CD4-positive, alpha-beta T cell treated with Interleukin-17A for 4 hours (primary cell): ENCODE measurements at regions not wholly inside any gene's neighbourhood (a gene's known extent, or its start where the extent isn't known, plus 50 kb on each side); places are given as distances from the start of the nearest gene placed in this dataset.
"Not testable (repeated sequence)": the region's sequence is repeated elsewhere in the genome, so short reads cannot be mapped to it uniquely, and the experiment has no call there.

Source experiments
- DNase-seq: peaks from one replicate; pipeline ENCODE4 v3.0.0-alpha.2; 2020; ENCODE audit warnings: mixed read lengths

GRCh38 chr2:64799592-64800252 is 146.0 kb upstream of the SERTAD2 start:
- no peak for DNase-seq

DNA sequence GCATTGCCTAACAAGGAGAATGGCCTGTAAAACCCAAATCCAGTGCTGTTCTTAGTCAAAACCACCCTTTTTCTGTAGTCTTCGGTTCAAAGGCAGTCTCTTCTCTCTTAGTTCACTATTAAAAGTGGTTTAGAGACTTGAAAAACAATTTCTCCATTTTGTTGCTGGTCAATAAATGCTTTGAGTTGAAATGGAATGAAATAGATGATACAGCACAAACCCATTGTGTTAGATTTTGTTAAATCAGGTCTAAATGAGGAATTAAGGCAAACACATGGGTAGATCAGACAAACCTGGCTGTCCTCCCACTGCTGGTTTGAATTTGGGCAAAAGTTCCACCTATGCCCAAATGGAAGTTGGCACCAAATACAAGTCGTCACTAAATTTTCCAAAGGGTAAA is 150.1 kb upstream of the SERTAD2 start:
- DNase-seq, result no peak

DNA sequence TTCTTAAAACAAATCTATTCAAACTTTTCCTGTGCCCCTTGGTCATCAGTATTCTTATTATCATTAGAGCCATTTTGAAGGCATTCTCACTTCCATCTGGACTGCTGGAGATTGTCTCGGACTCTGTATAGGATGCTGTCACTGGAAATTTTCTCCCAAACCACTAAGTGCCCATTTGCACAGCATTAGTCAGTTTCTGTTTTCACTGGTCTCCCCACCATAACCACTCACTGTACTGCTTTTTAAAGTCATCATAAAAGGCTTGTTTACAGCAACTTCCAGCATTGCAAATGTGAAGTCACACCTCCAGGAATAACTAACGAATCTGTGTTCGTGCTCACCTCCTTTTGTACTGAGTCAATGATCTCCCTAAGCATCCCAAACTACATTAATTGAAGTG is 150.9 kb upstream of the SERTAD2 start:
- no peak for DNase-seq

DNA sequence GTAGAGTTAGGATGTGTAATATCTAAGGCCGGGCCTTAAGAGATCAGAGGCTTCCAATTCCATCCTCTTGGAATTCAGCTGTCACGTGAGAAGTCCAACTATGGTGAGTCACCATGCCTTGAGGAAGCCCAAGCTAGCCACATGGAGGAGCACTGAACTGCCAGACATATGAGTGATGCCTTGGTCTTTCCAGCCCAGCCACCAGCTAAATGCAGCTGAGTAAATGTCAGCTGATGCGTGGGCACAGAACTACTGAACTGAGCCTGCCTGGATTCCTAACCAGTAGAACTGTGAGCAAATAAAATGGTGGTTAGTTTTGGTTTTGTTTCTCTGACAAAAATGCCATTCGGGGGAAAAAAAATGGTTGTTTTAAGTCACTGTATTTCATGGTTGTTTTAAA is 153.7 kb upstream of the SERTAD2 start:
- no peak for DNase-seq

DNA sequence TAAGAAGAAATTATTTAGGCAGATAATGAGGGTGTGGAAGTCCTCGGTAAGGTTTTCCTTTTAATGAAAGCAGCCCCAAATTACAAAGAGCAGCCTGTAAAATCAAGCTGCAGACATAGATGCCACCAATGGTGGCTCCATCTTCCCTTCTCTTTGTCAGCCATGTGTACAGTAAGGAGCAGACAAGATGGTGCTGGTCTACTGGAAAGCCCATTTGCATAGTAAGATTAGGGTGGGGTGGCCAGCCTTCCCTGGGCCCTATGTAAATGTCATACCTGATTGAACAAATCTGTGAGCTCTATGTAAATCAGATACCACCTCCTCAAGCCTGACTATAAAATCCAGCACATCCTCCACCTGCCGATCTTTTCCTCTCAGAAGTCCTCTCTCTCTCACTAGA is 154.4 kb upstream of the SERTAD2 start:
- no peak for DNase-seq

- DNase-seq, result no peak
Measured at GRCh38 chr2:64808754-64809153, 155.0 kb upstream of the SERTAD2 start.

DNA sequence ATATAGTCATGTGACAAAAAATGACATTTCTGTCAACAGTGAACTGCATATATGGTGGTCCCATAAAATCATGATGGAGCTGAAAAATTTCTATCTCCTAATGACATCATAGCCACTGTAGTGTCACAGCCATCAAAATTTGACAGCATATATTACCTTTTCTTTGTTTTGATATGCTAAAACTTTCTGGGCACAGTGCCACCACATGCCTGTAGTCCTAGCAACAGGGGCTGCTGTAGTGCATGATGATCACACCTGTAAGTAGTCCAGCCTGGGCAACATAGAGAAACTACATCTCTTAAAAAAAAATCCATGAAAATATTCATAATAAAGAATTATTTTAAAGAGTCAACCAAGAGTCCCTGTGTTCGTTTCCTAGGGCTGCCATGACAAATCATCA is 155.5 kb upstream of the SERTAD2 start:
- no peak for DNase-seq

GRCh38 chr2:64812285-64812684 is 158.6 kb upstream of the SERTAD2 start:
- no peak for DNase-seq

- no peak for DNase-seq
Measured at GRCh38 chr2:64814007-64814406, 160.3 kb upstream of the SERTAD2 start.

GRCh38 chr2:64816526-64816925 is 162.8 kb upstream of the SERTAD2 start:
- not testable (repeated sequence) for DNase-seq

GRCh38 chr2:64817453-64817852 is 163.7 kb upstream of the SERTAD2 start:
- DNase-seq, result no peak

GRCh38 chr2:64818664-64819060 is 164.9 kb upstream of the SERTAD2 start:
- no peak for DNase-seq

DNA sequence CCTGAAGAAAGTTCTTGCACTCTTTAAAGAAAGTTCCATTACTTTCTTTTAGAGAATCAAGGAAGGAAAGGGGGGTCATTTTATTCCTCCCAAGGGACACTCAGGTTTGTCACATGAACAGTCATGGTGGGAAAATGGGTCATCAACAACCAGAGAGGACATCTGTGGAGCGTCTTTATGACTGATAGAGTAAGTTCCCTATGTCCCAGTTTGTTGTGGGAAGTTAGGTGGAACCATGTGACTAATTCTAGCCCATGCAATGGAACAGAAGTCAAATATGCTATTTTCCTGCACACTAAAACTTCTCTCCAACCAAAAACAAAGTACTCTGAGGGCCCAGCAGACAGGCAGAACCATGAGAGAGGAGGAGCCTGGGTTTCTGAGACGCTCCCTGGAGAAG is 165.6 kb upstream of the SERTAD2 start:
- DNase-seq, result no peak

- peak; percentile 81 for DNase-seq
Measured at GRCh38 chr2:64819774-64820688, 166.3 kb upstream of the SERTAD2 start.

- no peak for DNase-seq
Measured at GRCh38 chr2:64820901-64821300, 167.2 kb upstream of the SERTAD2 start.

DNA sequence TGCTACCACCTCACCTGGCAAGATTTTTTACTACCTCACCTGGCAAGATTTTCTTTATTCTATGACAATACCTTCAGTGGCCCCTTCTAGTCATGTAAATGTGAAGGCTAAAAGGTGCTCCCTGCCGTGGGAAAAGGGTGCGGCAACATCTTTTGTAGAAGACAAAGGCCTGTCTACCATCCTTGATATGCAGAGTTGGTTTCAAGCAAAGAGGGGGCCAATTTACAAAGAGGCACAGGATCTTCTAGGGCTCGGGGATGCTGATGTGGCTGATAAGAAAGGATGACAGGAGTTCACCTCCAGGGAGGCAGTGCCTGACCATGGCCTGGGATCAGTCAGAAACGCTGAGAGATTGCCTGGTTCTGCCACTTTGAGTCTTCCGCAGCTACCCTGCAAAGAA is 165.4 kb upstream of the SLC1A4 start:
- no peak for DNase-seq

- no peak for DNase-seq
Measured at GRCh38 chr2:64825831-64826491, 163.2 kb upstream of the SLC1A4 start.

GRCh38 chr2:64826703-64827102 is 162.5 kb upstream of the SLC1A4 start:
- no peak for DNase-seq

DNA sequence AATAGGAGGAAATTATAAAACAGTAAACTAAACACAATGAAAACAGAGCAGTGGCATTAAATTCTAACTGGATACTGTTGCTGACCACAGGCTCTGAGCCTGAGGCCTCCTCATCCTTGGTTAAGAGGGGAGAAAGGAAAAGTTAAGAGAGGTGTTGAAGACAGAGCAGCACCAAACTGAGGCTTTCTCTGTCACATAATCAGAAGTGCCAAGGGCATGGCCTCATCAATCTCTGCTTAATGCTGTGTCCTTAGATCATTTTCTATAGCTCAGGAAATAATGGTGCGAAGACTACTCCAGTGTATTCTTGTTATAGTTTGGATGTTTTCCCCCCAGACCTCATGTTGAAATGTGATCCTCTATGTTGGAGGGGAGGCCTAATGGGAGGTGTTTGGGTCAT is 160.9 kb upstream of the SLC1A4 start:
- DNase-seq, result no peak

GRCh38 chr2:64829525-64829924 is 159.7 kb upstream of the SLC1A4 start:
- no peak for DNase-seq

GRCh38 chr2:64831134-64831976 is 157.8 kb upstream of the SLC1A4 start:
- DNase-seq, result peak; percentile 88

- no peak for DNase-seq
Measured at GRCh38 chr2:64831977-64832328, 157.2 kb upstream of the SLC1A4 start.

- no peak for DNase-seq
Measured at GRCh38 chr2:64832936-64833335, 156.3 kb upstream of the SLC1A4 start.
